K562 (cell line): ENCODE measurements at regions not wholly inside any gene's neighbourhood (a gene's known extent, or its start where the extent isn't known, plus 50 kb on each side); places are given as distances from the start of the nearest gene placed in this dataset.

Experiments used
- BACH1 ChIP-seq: fragments of 200-800 bp; sonication (Bioruptor generic); IDR thresholded peaks from 2 replicates; pipeline ENCODE4 v1.6.1; 2016; ENCODE audit warnings: missing genetic modification characterization, missing compliant biosample characterization
- HNRNPK ChIP-seq: fragments of 200-400 bp; formaldehyde crosslinking; IDR thresholded peaks from one replicate; pipeline ENCODE4 v1.6.1; 2018; ENCODE audit warnings: mild to moderate bottlenecking, low read depth, low read length; ENCODE audit not compliant: poor library complexity, severe bottlenecking
- POLR2A ChIP-seq: fragments of 450-650 bp; conservative IDR thresholded peaks from 2 replicates; pipeline ENCODE4 v1.6.1; 2016
- ZBTB33 ChIP-seq: sonication (generic); formaldehyde crosslinking; IDR thresholded peaks from 2 replicates; pipeline ENCODE4 v1.8.1; 2023; ENCODE audit warnings: mild to moderate bottlenecking, missing genetic modification reagents
- ZNF431 ChIP-seq: sonication (generic); formaldehyde crosslinking; IDR thresholded peaks from 2 replicates; pipeline ENCODE4 v1.8.0; 2022; ENCODE audit warnings: mild to moderate bottlenecking, missing genetic modification reagents

GRCh38 chr3:181362378-181362777 lies 349.3 kb upstream of the SOX2 start:
- TF ChIP-seq ZNF431 (CRISPR knock-in tag) (no peak), HNRNPK (no peak), POLR2A (no peak), BACH1 (tag) (no peak), ZBTB33 (CRISPR knock-in tag) (no peak)
